A673 (cell line): ENCODE measurements at regions not wholly inside any gene's neighbourhood (a gene's known extent, or its start where the extent isn't known, plus 50 kb on each side); places are given as distances from the start of the nearest gene placed in this dataset.

Source experiments
- BruUV-seq: library from RNA; stranded (reverse); fragments of 400-500 nt; replicated peaks from 2 replicates; lab custom pipeline; 2021; lab: Mats Ljungman, UMichigan
- CTCF ChIA-PET: fragments of 300-600 bp; sonication (Branson Sonifier 250); formaldehyde crosslinking; loops from one replicate; lab custom pipeline; 2022; ENCODE audit warnings: antibody characterized with exemption; lab: Charles Lee
- POLR2A ChIA-PET: fragments of 300-600 bp; sonication (Branson Sonifier 250); formaldehyde crosslinking; loops from one replicate; lab custom pipeline; 2022; ENCODE audit warnings: antibody characterized with exemption; ENCODE audit not compliant: low non-redundant PET; lab: Charles Lee
- DNase-seq: peaks from one replicate; pipeline ENCODE4 v3.0.0-alpha.2; 2015; ENCODE audit warnings: low spot score
- H3K27ac ChIP-seq: fragments of 200-600 bp; sonication (generic); 2 replicates; pipeline ENCODE4 v1.5.1; 2016; ENCODE audit warnings: mixed run types, low read depth, mild to moderate bottlenecking, mixed read lengths, antibody characterized with exemption, low read length; ENCODE audit not compliant: poor library complexity, severe bottlenecking
- H3K27me3 ChIP-seq: fragments of 200-600 bp; sonication (generic); replicated peaks from 2 replicates; pipeline ENCODE4 v1.6.1; 2017; ENCODE audit warnings: mixed run types, low read depth, mild to moderate bottlenecking, mixed read lengths, antibody characterized with exemption, low read length; ENCODE audit not compliant: insufficient read depth, poor library complexity
- H3K36me3 ChIP-seq: fragments of 200-600 bp; sonication (generic); 2 replicates; pipeline ENCODE4 v1.6.1; 2016; ENCODE audit warnings: mixed run types, mild to moderate bottlenecking, mixed read lengths, antibody characterized with exemption, low read length; ENCODE audit not compliant: insufficient read depth, poor library complexity, severe bottlenecking
- H3K4me1 ChIP-seq: fragments of 200-600 bp; sonication (generic); 2 replicates; pipeline ENCODE4 v1.6.1; 2017; ENCODE audit warnings: mixed run types, mild to moderate bottlenecking, mixed read lengths, antibody characterized with exemption, low read length; ENCODE audit not compliant: insufficient read depth, poor library complexity, severe bottlenecking
- H3K4me3 ChIP-seq: fragments of 200-600 bp; sonication (generic); 2 replicates; pipeline ENCODE4 v1.5.1; 2016; ENCODE audit warnings: low read depth, mixed run types, mild to moderate bottlenecking, mixed read lengths, low read length; ENCODE audit not compliant: poor library complexity, severe bottlenecking
- H3K9me3 ChIP-seq: fragments of 200-600 bp; sonication (generic); 2 replicates; pipeline ENCODE4 v1.6.1; 2016; ENCODE audit warnings: mixed run types, low read depth, mild to moderate bottlenecking, mixed read lengths, antibody characterized with exemption, low read length; ENCODE audit not compliant: poor library complexity, severe bottlenecking
- EZH2 ChIP-seq: fragments of 200-600 bp; sonication (generic); IDR thresholded peaks from 2 replicates; pipeline ENCODE4 v1.6.1; 2017; ENCODE audit warnings: borderline replicate concordance, low read depth, mild to moderate bottlenecking, mixed read lengths, antibody characterized with exemption, low read length; ENCODE audit not compliant: poor library complexity, severe bottlenecking
- intact Hi-C: fragments of 100-400 bp; cut with micrococcal nuclease; formaldehyde crosslinking; loops from one replicate; pipeline ENCODE4 v1.10.0; 2022; ENCODE audit not compliant: unreplicated experiment
- TF ChIP-seq, protein P1 (sequence below): fragments of 300-800, 200-600 bp; sonication (generic); conservative IDR thresholded peaks from 2 replicates; pipeline ENCODE4 v1.5.1; 2017; ENCODE audit warnings: low read depth, mild to moderate bottlenecking, antibody characterized with exemption, low read length, moderate library complexity, mixed read lengths

DNA sequence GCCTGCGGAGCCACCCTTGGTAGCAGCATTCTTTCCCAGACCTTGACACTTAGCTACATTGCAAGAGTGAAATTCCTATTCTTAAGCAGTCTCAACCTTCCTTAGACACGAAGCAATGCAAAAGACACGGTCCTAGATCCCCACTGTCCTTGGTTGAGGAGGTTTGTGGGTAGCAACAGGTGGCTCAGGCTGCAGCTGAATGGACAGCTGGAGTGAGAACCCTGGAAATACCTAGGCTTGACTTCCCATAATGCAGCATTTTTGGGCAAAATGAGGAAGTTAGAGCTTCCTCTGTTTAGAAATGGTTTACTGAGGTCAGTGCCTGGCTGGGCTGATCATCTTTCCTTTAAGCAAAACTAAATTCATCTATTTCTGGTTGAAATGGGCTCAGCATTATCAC lies 296.6 kb downstream of the RFC3 start:
- CTCF ChIA-PET: no interaction called here
- TF ChIP-seq, protein P1, sequence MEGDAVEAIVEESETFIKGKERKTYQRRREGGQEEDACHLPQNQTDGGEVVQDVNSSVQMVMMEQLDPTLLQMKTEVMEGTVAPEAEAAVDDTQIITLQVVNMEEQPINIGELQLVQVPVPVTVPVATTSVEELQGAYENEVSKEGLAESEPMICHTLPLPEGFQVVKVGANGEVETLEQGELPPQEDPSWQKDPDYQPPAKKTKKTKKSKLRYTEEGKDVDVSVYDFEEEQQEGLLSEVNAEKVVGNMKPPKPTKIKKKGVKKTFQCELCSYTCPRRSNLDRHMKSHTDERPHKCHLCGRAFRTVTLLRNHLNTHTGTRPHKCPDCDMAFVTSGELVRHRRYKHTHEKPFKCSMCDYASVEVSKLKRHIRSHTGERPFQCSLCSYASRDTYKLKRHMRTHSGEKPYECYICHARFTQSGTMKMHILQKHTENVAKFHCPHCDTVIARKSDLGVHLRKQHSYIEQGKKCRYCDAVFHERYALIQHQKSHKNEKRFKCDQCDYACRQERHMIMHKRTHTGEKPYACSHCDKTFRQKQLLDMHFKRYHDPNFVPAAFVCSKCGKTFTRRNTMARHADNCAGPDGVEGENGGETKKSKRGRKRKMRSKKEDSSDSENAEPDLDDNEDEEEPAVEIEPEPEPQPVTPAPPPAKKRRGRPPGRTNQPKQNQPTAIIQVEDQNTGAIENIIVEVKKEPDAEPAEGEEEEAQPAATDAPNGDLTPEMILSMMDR: no peak
- no peak for TF ChIP-seq EZH2
- H3K9me3 ChIP-seq: no peaks in the 10 kb centered on the region
- POLR2A ChIA-PET: no interaction called here
- no peaks in the 10 kb centered on the region for H3K36me3 ChIP-seq
- no peak for DNase-seq
- no TSS peak for BruUV-seq
- no peak overlapping the region for H3K27ac ChIP-seq
- H3K27me3 ChIP-seq: no peaks in the 10 kb centered on the region
- intact Hi-C loops: no loop called here
- no peak overlapping the region for H3K4me3 ChIP-seq
- no peaks in the 10 kb centered on the region for H3K4me1 ChIP-seq

DNA sequence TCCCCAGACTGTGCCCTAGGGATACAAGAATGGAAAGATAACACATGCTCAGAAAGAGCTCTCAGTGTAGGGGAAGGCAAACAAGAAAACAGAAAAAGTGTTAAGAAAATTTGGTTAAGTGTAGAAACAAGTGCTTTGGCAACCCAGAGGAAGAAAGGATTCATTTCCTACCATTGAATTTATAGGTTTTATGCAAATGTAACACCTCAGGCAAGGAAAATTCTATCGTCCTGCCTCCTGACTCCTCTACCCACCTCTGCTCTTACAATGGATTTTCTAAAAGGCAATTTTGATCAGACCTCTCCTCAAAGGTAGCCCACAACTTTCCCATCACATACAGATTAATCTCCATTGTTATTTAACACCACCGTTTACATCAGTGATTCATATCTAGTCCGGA lies 298.7 kb downstream of the RFC3 start:
- Histone ChIP-seq H3K36me3 (no peaks in the 10 kb centered on the region), H3K27me3 (no peaks in the 10 kb centered on the region), H3K4me3 (no peak overlapping the region), H3K9me3 (no peaks in the 10 kb centered on the region), H3K27ac (no peak overlapping the region), H3K4me1 (no peaks in the 10 kb centered on the region)
- BruUV-seq: no TSS peak
- intact Hi-C loops: no loop called here
- ChIA-PET POLR2A (no interaction called here), CTCF (no interaction called here)
- TF ChIP-seq, protein P1: no peak
- TF ChIP-seq EZH2: no peak
- DNase-seq: no peak

DNA sequence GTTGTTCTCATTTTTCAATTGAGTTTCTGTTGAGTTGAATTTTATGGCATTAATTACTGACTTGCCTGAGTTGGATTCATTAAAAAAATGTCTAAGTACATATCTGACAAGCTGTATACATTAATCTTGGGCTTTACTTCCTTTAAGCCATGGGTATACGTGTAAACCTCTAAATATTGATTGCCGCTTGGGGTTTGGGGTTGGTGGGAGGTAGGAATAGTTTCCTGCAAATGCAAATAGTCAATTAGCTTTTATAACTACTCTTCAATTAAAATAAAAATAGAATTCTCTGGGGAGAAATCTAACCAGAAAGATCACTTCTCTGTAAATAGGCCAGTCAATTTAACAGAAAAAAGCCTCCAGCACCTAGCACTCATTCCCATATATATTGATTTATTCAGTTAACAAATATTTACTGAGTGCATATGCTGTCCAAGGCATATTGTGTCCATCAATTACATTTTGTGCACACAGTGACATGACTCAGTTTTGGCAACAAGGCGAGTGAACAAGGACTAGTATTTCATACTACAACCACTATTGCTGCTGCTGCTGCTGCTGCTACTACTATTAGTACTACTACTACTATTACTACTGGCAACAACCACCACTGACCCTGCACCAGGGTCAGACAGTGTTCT lies 306.8 kb downstream of the RFC3 start:
- POLR2A ChIA-PET: no interaction called here
- H3K27me3 ChIP-seq: no peaks in the 10 kb centered on the region
- no peaks in the 10 kb centered on the region for H3K4me1 ChIP-seq
- no peak overlapping the region for H3K4me3 ChIP-seq
- H3K9me3 ChIP-seq: no peaks in the 10 kb centered on the region
- CTCF ChIA-PET: no interaction called here
- H3K36me3 ChIP-seq: no peaks in the 10 kb centered on the region
- no TSS peak for BruUV-seq
- no peak for DNase-seq
- intact Hi-C loops: no loop called here
- no peak overlapping the region for H3K27ac ChIP-seq
- no peak for TF ChIP-seq EZH2
- TF ChIP-seq, protein P1: no peak
